NOMO-1 treated with DMSO at 0.1 percent for 48 hours (cell line): ENCODE measurements at regions not wholly inside any gene's neighbourhood (a gene's known extent, or its start where the extent isn't known, plus 50 kb on each side); places are given as distances from the start of the nearest gene placed in this dataset.

Source experiments
- DNase-seq: peaks from one replicate; lab custom pipeline; 2025; ENCODE audit not compliant: unreplicated experiment; lab: John Stamatoyannopoulos, UW

- DNase-seq: no peak
These were observed 177.5 kb downstream of the AASDH start for GRCh38 chr4:56209767-56210166.

GRCh38 chr4:56208103-56208502 is 179.2 kb downstream of the AASDH start:
- DNase-seq: no peak

GRCh38 chr4:56206258-56206657 is 181.0 kb downstream of the AASDH start:
- no peak for DNase-seq

GRCh38 chr4:56200275-56200674 is 187.0 kb downstream of the AASDH start:
- no peak for DNase-seq

GRCh38 chr4:56198265-56198664 is 189.0 kb downstream of the AASDH start:
- DNase-seq: no peak

GRCh38 chr4:56197387-56197786 is 189.9 kb downstream of the AASDH start:
- DNase-seq: no peak

GRCh38 chr4:56195025-56195424 is 192.3 kb downstream of the AASDH start:
- DNase-seq: no peak

- DNase-seq: no peak
These were observed 195.8 kb downstream of the AASDH start for GRCh38 chr4:56191534-56191933.

GRCh38 chr4:56187688-56188087 is 199.6 kb downstream of the AASDH start:
- DNase-seq: no peak

GRCh38 chr4:56186808-56187523 is 200.3 kb downstream of the AASDH start:
- DNase-seq: no peak

GRCh38 chr4:56185901-56186300 is 201.4 kb downstream of the AASDH start:
- DNase-seq: no peak

GRCh38 chr4:56184214-56184613 is 203.1 kb downstream of the AASDH start:
- DNase-seq: no peak

GRCh38 chr4:56183344-56183959 is 203.8 kb downstream of the AASDH start:
- peak; percentile 6 for DNase-seq

- no peak for DNase-seq
These were observed 204.9 kb downstream of the AASDH start for GRCh38 chr4:56182356-56182755.

- no peak for DNase-seq
These were observed 205.9 kb downstream of the AASDH start for GRCh38 chr4:56181140-56181953.

GRCh38 chr4:56169061-56169460 is 218.2 kb downstream of the AASDH start:
- DNase-seq: no peak

- no peak for DNase-seq
These were observed 216.2 kb downstream of the CEP135 start for GRCh38 chr4:56164907-56165306.

GRCh38 chr4:56160636-56161035 is 211.9 kb downstream of the CEP135 start:
- DNase-seq: no peak

- DNase-seq: no peak
These were observed 209.7 kb downstream of the CEP135 start for GRCh38 chr4:56158483-56158882.

- no peak for DNase-seq
These were observed 207.4 kb downstream of the CEP135 start for GRCh38 chr4:56156141-56156540.

- no peak for DNase-seq
These were observed 206.7 kb downstream of the CEP135 start for GRCh38 chr4:56155432-56155831.

GRCh38 chr4:56149591-56149990 is 200.8 kb downstream of the CEP135 start:
- no peak for DNase-seq
